ENCODE measurements at regions not wholly inside any gene's neighbourhood (a gene's known extent, or its start where the extent isn't known, plus 50 kb on each side); places are given as distances from the start of the nearest gene placed in this dataset.
"Not testable (repeated sequence)": the region's sequence is repeated elsewhere in the genome, so short reads cannot be mapped to it uniquely, and the experiment has no call there.

- TF ChIP-seq CTBP1 (IDR thresholded peaks at IDR 0.05; ENCODE audit: borderline replicate concordance) (no peak), ZNF384 (IDR thresholded peaks at IDR 0.05) (no peak), FOXK2 (IDR thresholded peaks at IDR 0.05) (no peak), FOXM1 (IDR thresholded peaks at IDR 0.05; ENCODE audit: borderline replicate concordance) (no peak), SUZ12 (IDR thresholded peaks at IDR 0.05) (no peak), PKNOX1 (IDR thresholded peaks at IDR 0.05) (no peak), TARDBP (IDR thresholded peaks at IDR 0.05) (no peak), BHLHE40 (IDR thresholded peaks at IDR 0.05; ENCODE audit: borderline replicate concordance) (no peak), L3MBTL2 (conservative IDR thresholded peaks at IDR 0.05) (no peak), NFRKB (IDR thresholded peaks at IDR 0.05) (no peak), ELF4 (IDR thresholded peaks at IDR 0.05) (no peak), SP1 (IDR thresholded peaks at IDR 0.05) (no peak), ARNT (IDR thresholded peaks at IDR 0.05) (no peak), LEF1 (IDR thresholded peaks at IDR 0.05; ENCODE audit: borderline replicate concordance) (no peak), HDGF (IDR thresholded peaks at IDR 0.05; ENCODE audit: borderline replicate concordance) (no peak), FOXA1 (IDR thresholded peaks at IDR 0.05) (no peak)
- POLR2A ChIA-PET: no interaction called here
Measured at GRCh38 chr12:102652645-102653313, 172.4 kb upstream of the IGF1 start.

GRCh38 chr12:102645968-102646367 lies 165.6 kb upstream of the IGF1 start:
- TF ChIP-seq FOXK2 (IDR thresholded peaks at IDR 0.05): no peak
- TF ChIP-seq L3MBTL2 (conservative IDR thresholded peaks at IDR 0.05): no peak
- TF ChIP-seq BHLHE40 (IDR thresholded peaks at IDR 0.05; ENCODE audit: borderline replicate concordance): no peak
- no peak for TF ChIP-seq PKNOX1 (IDR thresholded peaks at IDR 0.05)
- TF ChIP-seq ARNT (IDR thresholded peaks at IDR 0.05): no peak
- no peak for TF ChIP-seq FOXM1 (IDR thresholded peaks at IDR 0.05; ENCODE audit: borderline replicate concordance)
- DNase-seq (ENCODE audit: extremely low spot score): no peak
- ChIA-PET CTCF (no interaction called here), POLR2A (no interaction called here)

More at GRCh38 chr12:102652645-102653313, 172.4 kb upstream of the IGF1 start:
- CTCF ChIA-PET: no interaction called here
- no peak for DNase-seq (ENCODE audit: extremely low spot score)

GRCh38 chr12:102643879-102644575 lies 163.7 kb upstream of the IGF1 start:
- POLR2A ChIA-PET: no interaction called here

GRCh38 chr12:102642199-102642598 lies 161.8 kb upstream of the IGF1 start:
- POLR2A ChIA-PET: no interaction called here
- CTCF ChIA-PET: interaction anchor here (1.2 kb wide), 1 partner anchor 169 kb away, joined by 6 read pairs; no protein-coding TSS in a partner anchor
- no peak for DNase-seq (ENCODE audit: extremely low spot score)
- TF ChIP-seq L3MBTL2 (conservative IDR thresholded peaks at IDR 0.05) (no peak), FOXM1 (IDR thresholded peaks at IDR 0.05; ENCODE audit: borderline replicate concordance) (no peak), ARNT (IDR thresholded peaks at IDR 0.05) (no peak), CTBP1 (IDR thresholded peaks at IDR 0.05; ENCODE audit: borderline replicate concordance) (no peak), BHLHE40 (IDR thresholded peaks at IDR 0.05; ENCODE audit: borderline replicate concordance) (no peak), ELF4 (IDR thresholded peaks at IDR 0.05) (no peak), ZNF384 (IDR thresholded peaks at IDR 0.05) (no peak), LEF1 (IDR thresholded peaks at IDR 0.05; ENCODE audit: borderline replicate concordance) (no peak), TARDBP (IDR thresholded peaks at IDR 0.05) (no peak), SUZ12 (IDR thresholded peaks at IDR 0.05) (no peak), FOXK2 (IDR thresholded peaks at IDR 0.05) (no peak), SP1 (IDR thresholded peaks at IDR 0.05) (no peak), HDGF (IDR thresholded peaks at IDR 0.05; ENCODE audit: borderline replicate concordance) (no peak), NFRKB (IDR thresholded peaks at IDR 0.05) (no peak)

More at GRCh38 chr12:102643879-102644575, 163.7 kb upstream of the IGF1 start:
- TF ChIP-seq BHLHE40 (IDR thresholded peaks at IDR 0.05; ENCODE audit: borderline replicate concordance) (no peak), ZNF384 (IDR thresholded peaks at IDR 0.05) (no peak), PKNOX1 (IDR thresholded peaks at IDR 0.05) (no peak), NFRKB (IDR thresholded peaks at IDR 0.05) (no peak), ARNT (IDR thresholded peaks at IDR 0.05) (no peak), HDGF (IDR thresholded peaks at IDR 0.05; ENCODE audit: borderline replicate concordance) (no peak)
- CTCF ChIA-PET: no interaction called here
- no peak for DNase-seq (ENCODE audit: extremely low spot score)

- POLR2A ChIA-PET; CTCF ChIA-PET; DNase-seq (ENCODE audit: extremely low spot score): not testable (repeated sequence)
Measured at GRCh38 chr12:102640658-102641057, 160.3 kb upstream of the IGF1 start.

GRCh38 chr12:102638777-102639176 lies 158.4 kb upstream of the IGF1 start:
- CTCF ChIA-PET: no interaction called here
- TF ChIP-seq NFRKB (IDR thresholded peaks at IDR 0.05): no peak
- no peak for TF ChIP-seq SUZ12 (IDR thresholded peaks at IDR 0.05)
- TF ChIP-seq FOXM1 (IDR thresholded peaks at IDR 0.05; ENCODE audit: borderline replicate concordance): no peak
- no peak for TF ChIP-seq SP1 (IDR thresholded peaks at IDR 0.05)
- TF ChIP-seq BHLHE40 (IDR thresholded peaks at IDR 0.05; ENCODE audit: borderline replicate concordance): no peak
- TF ChIP-seq LEF1 (IDR thresholded peaks at IDR 0.05; ENCODE audit: borderline replicate concordance): no peak
- no peak for TF ChIP-seq TARDBP (IDR thresholded peaks at IDR 0.05)
- POLR2A ChIA-PET: no interaction called here
- DNase-seq (ENCODE audit: extremely low spot score): no peak
